Neural progenitor cell (in vitro differentiated cells): ENCODE measurements at regions not wholly inside any gene's neighbourhood (a gene's known extent, or its start where the extent isn't known, plus 50 kb on each side); places are given as distances from the start of the nearest gene placed in this dataset.
A peak's percentile ranks its signal among the peaks of the same experiment; 100 is the strongest.

Experiments used
- DNase-seq: peaks from one replicate; pipeline ENCODE4 v3.0.0-alpha.2; 2016; ENCODE audit warnings: low spot score
- H2AFZ ChIP-seq: fragments of 200-600 bp; sonication (generic); replicated peaks from 2 replicates; pipeline ENCODE4 v1.6.1; 2016; ENCODE audit warnings: antibody characterized with exemption
- H3F3A ChIP-seq: fragments of 200-600 bp; sonication (generic); 2 replicates; pipeline ENCODE4 v1.6.1; 2016; ENCODE audit warnings: antibody characterized with exemption, low read depth
- H3K27ac ChIP-seq: fragments of 200-600 bp; sonication (generic); 2 replicates; pipeline ENCODE4 v1.5.1; 2016; ENCODE audit warnings: mild to moderate bottlenecking
- H3K27me3 ChIP-seq: fragments of 200-600 bp; sonication (generic); 2 replicates; pipeline ENCODE4 v1.6.1; 2016; ENCODE audit warnings: mild to moderate bottlenecking, moderate library complexity
- H3K36me3 ChIP-seq: fragments of 200-600 bp; sonication (generic); 2 replicates; pipeline ENCODE4 v1.5.1; 2016
- H3K4me1 ChIP-seq: fragments of 200-600 bp; sonication (generic); 2 replicates; pipeline ENCODE4 v1.6.1; 2016; ENCODE audit warnings: mixed run types
- H3K4me2 ChIP-seq: fragments of 200-600 bp; sonication (generic); 2 replicates; pipeline ENCODE4 v1.6.1; 2016
- H3K4me3 ChIP-seq: fragments of 200-600 bp; sonication (generic); 2 replicates; pipeline ENCODE4 v1.5.1; 2016
- H3K79me2 ChIP-seq: fragments of 200-600 bp; sonication (generic); 2 replicates; pipeline ENCODE4 v1.6.1; 2016; ENCODE audit warnings: low read depth
- H3K9ac ChIP-seq: fragments of 200-600 bp; sonication (generic); 2 replicates; pipeline ENCODE4 v1.6.1; 2016
- H3K9me3 ChIP-seq: fragments of 200-600 bp; sonication (generic); 2 replicates; pipeline ENCODE4 v1.5.1; 2016; ENCODE audit warnings: low read depth
- H4K20me1 ChIP-seq: fragments of 200-600 bp; sonication (generic); 2 replicates; pipeline ENCODE4 v1.6.1; 2016; ENCODE audit warnings: low read depth
- H3K27ac Mint-ChIP-seq: 3 replicates; pipeline ENCODE4 v1.8.0; 2021; ENCODE audit warnings: mixed read lengths
- H3K27me3 Mint-ChIP-seq: 2 replicates; pipeline ENCODE4 v1.8.0; 2022; ENCODE audit warnings: low read depth, mild to moderate bottlenecking, inconsistent platforms, moderate library complexity, mixed read lengths; ENCODE audit not compliant: insufficient read depth
- H3K36me3 Mint-ChIP-seq: 3 replicates; pipeline ENCODE4 v1.8.0; 2021; ENCODE audit warnings: mixed read lengths
- H3K4me1 Mint-ChIP-seq: 3 replicates; pipeline ENCODE4 v1.8.0; 2021; ENCODE audit warnings: mixed read lengths
- H3K4me3 Mint-ChIP-seq: 3 replicates; pipeline ENCODE4 v1.8.0; 2021; ENCODE audit warnings: mild to moderate bottlenecking, moderate library complexity, mixed read lengths
- H3K9me3 Mint-ChIP-seq: 3 replicates; pipeline ENCODE4 v1.8.0; 2020; ENCODE audit warnings: mixed read lengths
- EZH2 ChIP-seq: fragments of 200-600 bp; sonication (generic); IDR thresholded peaks from 2 replicates; pipeline ENCODE4 v1.6.1; 2017; ENCODE audit warnings: antibody characterized with exemption, mild to moderate bottlenecking, moderate library complexity
- EZH2phosphoT487 ChIP-seq: fragments of 200-600 bp; sonication (generic); IDR thresholded peaks from 2 replicates; pipeline ENCODE4 v1.6.1; 2017; ENCODE audit warnings: antibody characterized with exemption
- TF ChIP-seq, protein P1 (sequence below): fragments of 200-600 bp; sonication (generic); IDR thresholded peaks from 2 replicates; pipeline ENCODE4 v1.5.1; 2017; ENCODE audit warnings: antibody characterized with exemption, mild to moderate bottlenecking

DNA sequence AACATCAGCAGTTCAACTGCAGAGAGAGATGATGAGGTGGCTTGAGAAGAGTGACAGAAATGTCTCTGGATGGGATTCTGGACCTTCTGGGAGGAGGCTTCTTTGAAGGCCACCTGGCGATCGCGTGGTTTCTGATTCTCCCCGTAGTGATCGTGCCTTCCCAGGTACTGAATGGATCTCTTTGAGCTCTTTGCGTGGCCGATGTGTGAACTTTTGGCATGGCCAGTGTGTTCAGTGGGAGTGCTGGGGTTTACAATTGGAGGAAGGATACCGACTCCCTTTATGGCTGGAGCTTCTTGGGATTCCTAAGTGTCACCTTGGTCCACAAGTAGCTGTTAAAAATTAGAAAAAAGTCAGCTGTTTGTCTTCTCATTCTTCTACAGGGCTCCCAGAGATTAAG lies 374.7 kb downstream of the C12orf75 start:
- Histone ChIP-seq H3K79me2 (no peaks in the 10 kb centered on the region), H3K9me3 (no peaks in the 10 kb centered on the region), H3K27me3 (no peaks in the 10 kb centered on the region), H3K36me3 (no peaks in the 10 kb centered on the region), H3K4me3 (no peak overlapping the region), H2AFZ (no peak overlapping the region), H3K4me1 (peaks cover 14% of the 10 kb centered on the region), H3K9ac (no peak overlapping the region), H3F3A (no peaks in the 10 kb centered on the region), H4K20me1 (no peaks in the 10 kb centered on the region), H3K27ac (no peak overlapping the region), H3K4me2 (no peak overlapping the region)
- TF ChIP-seq, protein P1, sequence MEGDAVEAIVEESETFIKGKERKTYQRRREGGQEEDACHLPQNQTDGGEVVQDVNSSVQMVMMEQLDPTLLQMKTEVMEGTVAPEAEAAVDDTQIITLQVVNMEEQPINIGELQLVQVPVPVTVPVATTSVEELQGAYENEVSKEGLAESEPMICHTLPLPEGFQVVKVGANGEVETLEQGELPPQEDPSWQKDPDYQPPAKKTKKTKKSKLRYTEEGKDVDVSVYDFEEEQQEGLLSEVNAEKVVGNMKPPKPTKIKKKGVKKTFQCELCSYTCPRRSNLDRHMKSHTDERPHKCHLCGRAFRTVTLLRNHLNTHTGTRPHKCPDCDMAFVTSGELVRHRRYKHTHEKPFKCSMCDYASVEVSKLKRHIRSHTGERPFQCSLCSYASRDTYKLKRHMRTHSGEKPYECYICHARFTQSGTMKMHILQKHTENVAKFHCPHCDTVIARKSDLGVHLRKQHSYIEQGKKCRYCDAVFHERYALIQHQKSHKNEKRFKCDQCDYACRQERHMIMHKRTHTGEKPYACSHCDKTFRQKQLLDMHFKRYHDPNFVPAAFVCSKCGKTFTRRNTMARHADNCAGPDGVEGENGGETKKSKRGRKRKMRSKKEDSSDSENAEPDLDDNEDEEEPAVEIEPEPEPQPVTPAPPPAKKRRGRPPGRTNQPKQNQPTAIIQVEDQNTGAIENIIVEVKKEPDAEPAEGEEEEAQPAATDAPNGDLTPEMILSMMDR = no peak
- no peak for TF ChIP-seq EZH2phosphoT487
- TF ChIP-seq EZH2 = no peak
- Mint-ChIP-seq H3K36me3 (no peaks in the 10 kb centered on the region), H3K27ac (peak overlapping the region; percentile 87), H3K9me3 (peaks cover 9% of the 10 kb centered on the region), H3K4me3 (no peak overlapping the region), H3K4me1 (peaks cover 42% of the 10 kb centered on the region), H3K27me3 (peaks cover 2% of the 10 kb centered on the region)
- no peak for DNase-seq

- Histone ChIP-seq H3K79me2 (no peaks in the 10 kb centered on the region), H3K4me1 (peaks cover 14% of the 10 kb centered on the region), H3F3A (no peaks in the 10 kb centered on the region), H3K4me2 (no peak overlapping the region), H3K9me3 (no peaks in the 10 kb centered on the region), H3K9ac (no peak overlapping the region), H4K20me1 (no peaks in the 10 kb centered on the region), H3K27ac (no peak overlapping the region), H2AFZ (no peak overlapping the region), H3K27me3 (no peaks in the 10 kb centered on the region), H3K4me3 (no peak overlapping the region), H3K36me3 (no peaks in the 10 kb centered on the region)
- Mint-ChIP-seq H3K36me3 (no peaks in the 10 kb centered on the region), H3K4me1 (peaks cover 42% of the 10 kb centered on the region), H3K9me3 (peaks cover 3% of the 10 kb centered on the region), H3K27me3 (peaks cover 2% of the 10 kb centered on the region), H3K27ac (peak overlapping the region; percentile 96), H3K4me3 (peak overlapping the region; percentile 43)
- peak; percentile 68 for DNase-seq
- TF ChIP-seq EZH2phosphoT487 = no peak
- TF ChIP-seq, protein P1 = peak; percentile 94
Measured at GRCh38 chr12:105705765-105706164, 375.3 kb downstream of the C12orf75 start.

GRCh38 chr12:105706321-105706972 lies 376.0 kb downstream of the C12orf75 start:
- Histone ChIP-seq H4K20me1 (no peaks in the 10 kb centered on the region), H3K79me2 (no peaks in the 10 kb centered on the region)

More at GRCh38 chr12:105706321-105706972, 376.0 kb downstream of the C12orf75 start:
- H3K4me1 ChIP-seq = peaks cover 14% of the 10 kb centered on the region
- no peaks in the 10 kb centered on the region for H3K9me3 ChIP-seq
- H3K4me2 ChIP-seq = no peak overlapping the region
- no peaks in the 10 kb centered on the region for H3F3A ChIP-seq
- Mint-ChIP-seq H3K4me1 (peaks cover 42% of the 10 kb centered on the region), H3K4me3 (no peak overlapping the region), H3K36me3 (no peaks in the 10 kb centered on the region), H3K27me3 (peaks cover 2% of the 10 kb centered on the region), H3K27ac (peak overlapping the region; percentile 89), H3K9me3 (no peaks in the 10 kb centered on the region)
- no peak overlapping the region for H2AFZ ChIP-seq
- no peak overlapping the region for H3K9ac ChIP-seq
- peak; percentile 39 for DNase-seq
- no peaks in the 10 kb centered on the region for H3K27me3 ChIP-seq
- H3K27ac ChIP-seq = no peak overlapping the region
- no peak for TF ChIP-seq EZH2phosphoT487
- TF ChIP-seq EZH2 = no peak
- TF ChIP-seq, protein P1 = no peak
- no peaks in the 10 kb centered on the region for H3K36me3 ChIP-seq
- no peak overlapping the region for H3K4me3 ChIP-seq
